Ishikawa (cell line): ENCODE measurements at regions not wholly inside any gene's neighbourhood (a gene's known extent, or its start where the extent isn't known, plus 50 kb on each side); places are given as distances from the start of the nearest gene placed in this dataset.

Experiments used
- CEBPB ChIP-seq: IDR thresholded peaks from 2 replicates; pipeline ENCODE4 v1.6.1; 2012
- CREB1 ChIP-seq: IDR thresholded peaks from 2 replicates; pipeline ENCODE4 v1.6.1; 2012; ENCODE audit warnings: low read depth
- EGR1 ChIP-seq: IDR thresholded peaks from 2 replicates; pipeline ENCODE4 v1.6.1; 2012
- EP300 ChIP-seq: IDR thresholded peaks from 2 replicates; pipeline ENCODE4 v1.6.1; 2012; ENCODE audit warnings: borderline replicate concordance
- FOXM1 ChIP-seq: IDR thresholded peaks from 2 replicates; pipeline ENCODE4 v1.6.1; 2012; ENCODE audit warnings: low read depth, borderline replicate concordance
- MAX ChIP-seq: IDR thresholded peaks from 2 replicates; pipeline ENCODE4 v1.6.1; 2012
- NFIC ChIP-seq: IDR thresholded peaks from 2 replicates; pipeline ENCODE4 v1.6.1; 2012
- RAD21 ChIP-seq: IDR thresholded peaks from 2 replicates; pipeline ENCODE4 v1.6.1; 2012; ENCODE audit warnings: low read depth
- REST ChIP-seq: IDR thresholded peaks from 2 replicates; pipeline ENCODE4 v1.6.1; 2012; ENCODE audit warnings: low read depth, mild to moderate bottlenecking
- TAF1 ChIP-seq: IDR thresholded peaks from 2 replicates; pipeline ENCODE4 v1.6.1; 2012; ENCODE audit warnings: low read depth, mild to moderate bottlenecking
- TCF12 ChIP-seq: IDR thresholded peaks from 2 replicates; pipeline ENCODE4 v1.6.1; 2012; ENCODE audit warnings: low read depth
- TEAD4 ChIP-seq: IDR thresholded peaks from 2 replicates; pipeline ENCODE4 v1.6.1; 2012
- USF1 ChIP-seq: IDR thresholded peaks from 2 replicates; pipeline ENCODE4 v1.6.1; 2012
- YY1 ChIP-seq: IDR thresholded peaks from 2 replicates; pipeline ENCODE4 v1.6.1; 2012; ENCODE audit warnings: low read depth
- ZBTB7A ChIP-seq: IDR thresholded peaks from 2 replicates; pipeline ENCODE4 v1.6.1; 2012; ENCODE audit warnings: low read depth

- TF ChIP-seq CEBPB, result 0 out of 2 replicates have a peak, but pooled peaks have one; percentile 18
- no peak for TF ChIP-seq EP300
Observed at GRCh38 chr14:65211341-65211987, 109.1 kb upstream of the MAX start.

- no peak for TF ChIP-seq USF1
- no peak for TF ChIP-seq YY1
- TF ChIP-seq EGR1, result no peak
- no peak for TF ChIP-seq TCF12
- no peak for TF ChIP-seq CEBPB
- TF ChIP-seq FOXM1, result no peak
- TF ChIP-seq RAD21, result no peak
- TF ChIP-seq TEAD4, result no peak
- no peak for TF ChIP-seq REST
- TF ChIP-seq ZBTB7A, result no peak
- TF ChIP-seq EP300, result no peak
- TF ChIP-seq NFIC, result no peak
- TF ChIP-seq MAX, result no peak
- no peak for TF ChIP-seq TAF1
- no peak for TF ChIP-seq CREB1
Observed at GRCh38 chr14:65213316-65213715, 111.0 kb upstream of the MAX start.

- TF ChIP-seq TCF12, result no peak
- TF ChIP-seq FOXM1, result no peak
- TF ChIP-seq RAD21, result no peak
- TF ChIP-seq REST, result no peak
Observed at GRCh38 chr14:65214741-65215140, 112.4 kb upstream of the MAX start.

GRCh38 chr14:65219353-65219752, 117.0 kb upstream of the MAX start:
- no peak for TF ChIP-seq NFIC
- no peak for TF ChIP-seq EGR1
- no peak for TF ChIP-seq MAX
- TF ChIP-seq RAD21, result no peak
- TF ChIP-seq TAF1, result no peak
- no peak for TF ChIP-seq YY1
- no peak for TF ChIP-seq CREB1
- no peak for TF ChIP-seq USF1
- TF ChIP-seq TEAD4, result no peak
- no peak for TF ChIP-seq REST
- TF ChIP-seq ZBTB7A, result no peak
- TF ChIP-seq CEBPB, result no peak
- TF ChIP-seq TCF12, result no peak
- no peak for TF ChIP-seq EP300
- TF ChIP-seq FOXM1, result no peak

GRCh38 chr14:65222440-65222858, 120.1 kb upstream of the MAX start:
- TF ChIP-seq YY1 (no peak), ZBTB7A (no peak), TEAD4 (0 out of 2 replicates have a peak, but pooled peaks have one; percentile 34), RAD21 (peak; percentile 90), EP300 (no peak), EGR1 (no peak)
